CD4-positive, alpha-beta memory T cell (primary cell): ENCODE measurements at regions not wholly inside any gene's neighbourhood (a gene's known extent, or its start where the extent isn't known, plus 50 kb on each side); places are given as distances from the start of the nearest gene placed in this dataset.

ENCODE experiments used
- CTCF ChIA-PET: fragments of 350-600 bp; sonication (Branson Sonifier 250); formaldehyde crosslinking; loops from one replicate; lab custom pipeline; 2021; ENCODE audit warnings: inconsistent platforms; ENCODE audit not compliant: partially characterized antibody; lab: Charles Lee
- POLR2A ChIA-PET: fragments of 350-600 bp; sonication (Branson Sonifier 250); formaldehyde crosslinking; loops from one replicate; lab custom pipeline; 2021; ENCODE audit not compliant: partially characterized antibody; lab: Charles Lee
- DNase-seq, 5 donors: peaks; one replicate each; pipeline versions ENCODE4 v3.0.0 to v3.0.0-alpha.2; 2020 to 2022; ENCODE audit warnings: mixed read lengths in 1 of 5
- H3K27ac ChIP-seq: one replicate; pipeline ENCODE4 v1.7.0; 2013; ENCODE audit warnings: low read depth, low read length
- H3K27me3 ChIP-seq: 2 replicates; pipeline ENCODE4 v1.7.0; 2013; ENCODE audit warnings: mild to moderate bottlenecking, low read length, moderate library complexity; ENCODE audit not compliant: insufficient read depth
- H3K36me3 ChIP-seq: 2 replicates; pipeline ENCODE4 v1.7.0; 2013; ENCODE audit warnings: mild to moderate bottlenecking, low read length, moderate library complexity; ENCODE audit not compliant: insufficient read depth
- H3K4me1 ChIP-seq: 2 replicates; pipeline ENCODE4 v1.7.0; 2013; ENCODE audit warnings: mild to moderate bottlenecking, low read length, moderate library complexity; ENCODE audit not compliant: insufficient read depth
- H3K4me3 ChIP-seq, 2 donors: one replicate each; pipeline ENCODE4 v1.7.0; 2013; ENCODE audit warnings: low read length in 2 of 2, mild to moderate bottlenecking in 1 of 2
- H3K9me3 ChIP-seq, 2 donors: one replicate each; pipeline ENCODE4 v1.7.0; 2013; ENCODE audit warnings: low read length in 2 of 2, control low read depth in 1 of 2; ENCODE audit not compliant: control insufficient read depth in 1 of 2
- H3K27ac Mint-ChIP-seq, 7 donors: one replicate each; pipeline ENCODE4 v1.8.0; 2020 to 2021; ENCODE audit warnings: mixed read lengths in 7 of 7, mild to moderate bottlenecking in 6 of 7, inconsistent platforms in 3 of 7, moderate library complexity in 3 of 7
- H3K27me3 Mint-ChIP-seq, 2 donors: one replicate each; pipeline ENCODE4 v1.8.0; 2020 to 2021; ENCODE audit warnings: mixed read lengths in 2 of 2
- H3K36me3 Mint-ChIP-seq, 2 donors: one replicate each; pipeline ENCODE4 v1.8.0; 2020 to 2021; ENCODE audit warnings: mixed read lengths in 2 of 2, inconsistent platforms in 1 of 2, mild to moderate bottlenecking in 1 of 2
- H3K4me1 Mint-ChIP-seq, 4 donors: one replicate each; pipeline ENCODE4 v1.8.0; 2020 to 2021; ENCODE audit warnings: mixed read lengths in 4 of 4, mild to moderate bottlenecking in 1 of 4
- H3K4me3 Mint-ChIP-seq, 8 donors: one replicate each; pipeline ENCODE4 v1.8.0; 2020 to 2021; ENCODE audit warnings: mixed read lengths in 8 of 8, mild to moderate bottlenecking in 7 of 8, moderate library complexity in 6 of 8, inconsistent platforms in 3 of 8
- H3K9me3 Mint-ChIP-seq, 8 donors: one replicate each; pipeline ENCODE4 v1.8.0; 2020 to 2021; ENCODE audit warnings: mixed read lengths in 8 of 8, mild to moderate bottlenecking in 5 of 8, inconsistent platforms in 3 of 8, moderate library complexity in 1 of 8
- intact Hi-C: fragments of 100-400 bp; cut with micrococcal nuclease; formaldehyde crosslinking; loops from one replicate; pipeline ENCODE4 v1.15.1; 2023

GRCh38 chr3:162670181-162670580 lies 1173.6 kb downstream of the OTOL1 start:
- DNase-seq, result peak in 1 of 5 donors; percentile 38
- intact Hi-C loops, result no loop called here
- H3K27me3 Mint-ChIP-seq, result no peaks in the 10 kb centered on the region
- no peaks in the 10 kb centered on the region for H3K27me3 ChIP-seq
- CTCF ChIA-PET, result no interaction called here
- no peaks in the 10 kb centered on the region for H3K36me3 Mint-ChIP-seq
- no peak overlapping the region for H3K27ac ChIP-seq
- H3K4me3 Mint-ChIP-seq, result no peak overlapping the region
- H3K4me1 ChIP-seq, result no peaks in the 10 kb centered on the region
- H3K9me3 Mint-ChIP-seq, result peaks cover 0 to 4% (median under 1%) of the 10 kb centered on the region in 8 donors
- no peaks in the 10 kb centered on the region for H3K4me1 Mint-ChIP-seq
- POLR2A ChIA-PET, result no interaction called here
- no peak overlapping the region for H3K27ac Mint-ChIP-seq
- H3K36me3 ChIP-seq, result no peaks in the 10 kb centered on the region
- no peak overlapping the region for H3K4me3 ChIP-seq
- no peaks in the 10 kb centered on the region for H3K9me3 ChIP-seq

DNA sequence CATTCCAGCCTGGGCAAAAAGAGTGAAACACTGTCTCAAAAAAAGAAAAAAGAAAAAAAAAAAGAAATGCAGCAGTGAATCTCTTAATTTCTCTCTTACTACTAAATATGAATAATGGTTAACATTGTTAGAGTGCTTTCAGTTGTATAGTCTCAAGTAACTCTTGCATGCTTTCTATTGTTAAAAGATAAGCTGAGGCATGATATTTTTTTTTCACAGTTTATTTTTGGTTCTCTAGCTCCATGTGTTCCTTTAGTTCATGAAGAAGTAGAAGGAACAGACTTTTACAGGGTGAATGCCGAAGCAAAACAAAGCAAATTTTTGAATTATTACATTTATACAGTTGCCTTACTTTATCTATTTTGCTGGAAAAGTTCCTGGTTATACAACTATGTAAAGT lies 1180.9 kb downstream of the OTOL1 start:
- Histone ChIP-seq H3K27me3 (no peaks in the 10 kb centered on the region), H3K27ac (no peak overlapping the region), H3K36me3 (no peaks in the 10 kb centered on the region), H3K9me3 (no peaks in the 10 kb centered on the region), H3K4me1 (no peaks in the 10 kb centered on the region), H3K4me3 (no peak overlapping the region)
- peaks cover 0 to 5% (median 0%) of the 10 kb centered on the region in 8 donors for H3K9me3 Mint-ChIP-seq
- intact Hi-C loops, result no loop called here
- ChIA-PET POLR2A (no interaction called here), CTCF (interaction anchor here (1.2 kb wide), 1 partner anchor 11 kb away, joined by 3 read pairs; no protein-coding TSS in a partner anchor)
- no peaks in the 10 kb centered on the region for H3K36me3 Mint-ChIP-seq
- H3K4me3 Mint-ChIP-seq, result no peak overlapping the region
- no peaks in the 10 kb centered on the region for H3K27me3 Mint-ChIP-seq
- H3K27ac Mint-ChIP-seq, result no peak overlapping the region
- H3K4me1 Mint-ChIP-seq, result no peaks in the 10 kb centered on the region
- no peak for DNase-seq

DNA sequence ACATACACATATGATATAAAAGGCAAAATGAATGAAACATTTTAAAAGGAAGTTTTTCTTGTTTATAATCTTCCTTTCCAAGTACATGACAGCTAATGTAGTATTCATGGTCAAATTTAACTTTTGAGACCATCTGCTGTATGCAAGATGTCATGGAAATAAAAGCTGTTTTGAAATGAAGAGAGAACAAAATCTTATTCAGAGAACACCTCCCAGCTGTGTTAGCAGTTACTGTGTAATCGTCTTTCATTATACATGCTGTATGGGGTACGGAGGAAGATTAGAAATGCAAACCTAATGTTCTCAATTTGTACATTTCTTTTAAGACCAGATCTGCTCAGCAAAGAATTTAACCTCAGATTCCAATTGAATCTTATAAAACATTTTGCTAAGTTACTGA lies 1182.3 kb downstream of the OTOL1 start:
- Histone ChIP-seq H3K27ac (no peak overlapping the region), H3K4me1 (no peaks in the 10 kb centered on the region), H3K9me3 (no peaks in the 10 kb centered on the region), H3K27me3 (no peaks in the 10 kb centered on the region), H3K36me3 (no peaks in the 10 kb centered on the region), H3K4me3 (no peak overlapping the region)
- POLR2A ChIA-PET, result no interaction called here
- no peak for DNase-seq
- CTCF ChIA-PET, result no interaction called here
- Mint-ChIP-seq H3K36me3 (no peaks in the 10 kb centered on the region), H3K4me3 (no peak overlapping the region), H3K4me1 (no peaks in the 10 kb centered on the region), H3K27ac (no peak overlapping the region), H3K27me3 (no peaks in the 10 kb centered on the region), H3K9me3 (peaks cover 0 to 5% (median 0%) of the 10 kb centered on the region in 8 donors)
- intact Hi-C loops, result no loop called here

- ChIA-PET POLR2A (no interaction called here), CTCF (no interaction called here)
- no peaks in the 10 kb centered on the region for H3K36me3 ChIP-seq
- no peak overlapping the region for H3K4me3 Mint-ChIP-seq
- peaks cover 0 to 10% (median 0%) of the 10 kb centered on the region in 8 donors for H3K9me3 Mint-ChIP-seq
- no peaks in the 10 kb centered on the region for H3K4me1 ChIP-seq
- intact Hi-C loops, result no loop called here
- no peak overlapping the region for H3K4me3 ChIP-seq
- DNase-seq, result no peak
- no peaks in the 10 kb centered on the region for H3K27me3 ChIP-seq
- no peaks in the 10 kb centered on the region for H3K36me3 Mint-ChIP-seq
- H3K27me3 Mint-ChIP-seq, result no peaks in the 10 kb centered on the region
- H3K4me1 Mint-ChIP-seq, result no peaks in the 10 kb centered on the region
- H3K27ac ChIP-seq, result no peak overlapping the region
- no peak overlapping the region for H3K27ac Mint-ChIP-seq
- no peaks in the 10 kb centered on the region for H3K9me3 ChIP-seq
Measured at GRCh38 chr3:162684260-162684659, 1187.7 kb downstream of the OTOL1 start.

DNA sequence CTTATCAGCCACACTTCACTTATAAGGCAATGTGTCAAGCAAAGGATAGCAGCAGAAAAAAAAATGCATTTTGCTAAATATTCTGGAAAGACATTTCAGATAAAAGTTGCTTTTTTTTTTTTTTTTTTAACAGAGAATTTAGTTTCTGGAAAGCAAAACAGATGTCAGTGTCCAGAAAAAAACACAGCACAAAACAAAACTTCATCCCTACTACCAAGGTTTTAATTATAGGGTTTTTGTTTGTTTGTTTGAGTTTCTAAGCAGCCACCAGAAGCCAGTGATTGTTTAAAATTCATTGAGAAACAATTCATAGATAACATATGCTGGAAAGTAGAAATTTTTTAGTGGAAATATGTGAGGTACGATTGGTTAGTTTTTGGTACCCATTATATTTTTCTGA lies 1202.7 kb downstream of the OTOL1 start:
- H3K4me1 ChIP-seq, result no peaks in the 10 kb centered on the region
- CTCF ChIA-PET, result no interaction called here
- Mint-ChIP-seq H3K4me3 (no peak overlapping the region), H3K36me3 (no peaks in the 10 kb centered on the region), H3K4me1 (no peaks in the 10 kb centered on the region), H3K27me3 (no peaks in the 10 kb centered on the region), H3K9me3 (peaks cover 0 to 4% (median 0%) of the 10 kb centered on the region in 8 donors), H3K27ac (no peak overlapping the region)
- peaks cover 0 to 3% of the 10 kb centered on the region in 2 donors for H3K9me3 ChIP-seq
- intact Hi-C loops, result no loop called here
- no peak overlapping the region for H3K27ac ChIP-seq
- H3K27me3 ChIP-seq, result no peaks in the 10 kb centered on the region
- no peaks in the 10 kb centered on the region for H3K36me3 ChIP-seq
- DNase-seq, result no peak
- POLR2A ChIA-PET, result no interaction called here
- H3K4me3 ChIP-seq, result no peak overlapping the region

DNA sequence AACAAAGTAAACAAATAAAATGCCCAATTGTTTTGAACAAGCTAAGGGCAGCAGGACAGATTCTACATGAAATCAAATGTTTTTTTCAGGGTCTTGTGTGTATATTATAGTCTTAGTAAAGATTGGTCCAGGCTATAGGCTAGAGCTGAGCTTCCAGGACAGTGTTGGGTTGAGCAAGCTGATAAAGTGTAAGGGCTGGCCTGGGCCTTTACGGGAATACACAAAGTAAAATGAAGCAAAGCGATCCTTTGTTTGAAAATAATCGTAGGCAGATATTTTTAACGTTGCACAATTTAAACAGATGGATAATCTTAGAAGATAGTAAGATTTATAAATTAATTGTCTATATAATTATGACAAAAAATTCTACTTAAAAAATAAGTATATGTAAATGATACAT lies 1204.6 kb downstream of the OTOL1 start:
- H3K27me3 ChIP-seq, result no peaks in the 10 kb centered on the region
- H3K4me1 ChIP-seq, result no peaks in the 10 kb centered on the region
- DNase-seq, result no peak
- intact Hi-C loops, result no loop called here
- H3K36me3 ChIP-seq, result no peaks in the 10 kb centered on the region
- POLR2A ChIA-PET, result no interaction called here
- Mint-ChIP-seq H3K27me3 (no peaks in the 10 kb centered on the region), H3K4me3 (no peak overlapping the region), H3K27ac (no peak overlapping the region), H3K9me3 (peaks cover 0 to 4% (median 0%) of the 10 kb centered on the region in 8 donors), H3K4me1 (no peaks in the 10 kb centered on the region), H3K36me3 (no peaks in the 10 kb centered on the region)
- H3K4me3 ChIP-seq, result no peak overlapping the region
- peaks cover 0 to 3% of the 10 kb centered on the region in 2 donors for H3K9me3 ChIP-seq
- CTCF ChIA-PET, result no interaction called here
- no peak overlapping the region for H3K27ac ChIP-seq

DNA sequence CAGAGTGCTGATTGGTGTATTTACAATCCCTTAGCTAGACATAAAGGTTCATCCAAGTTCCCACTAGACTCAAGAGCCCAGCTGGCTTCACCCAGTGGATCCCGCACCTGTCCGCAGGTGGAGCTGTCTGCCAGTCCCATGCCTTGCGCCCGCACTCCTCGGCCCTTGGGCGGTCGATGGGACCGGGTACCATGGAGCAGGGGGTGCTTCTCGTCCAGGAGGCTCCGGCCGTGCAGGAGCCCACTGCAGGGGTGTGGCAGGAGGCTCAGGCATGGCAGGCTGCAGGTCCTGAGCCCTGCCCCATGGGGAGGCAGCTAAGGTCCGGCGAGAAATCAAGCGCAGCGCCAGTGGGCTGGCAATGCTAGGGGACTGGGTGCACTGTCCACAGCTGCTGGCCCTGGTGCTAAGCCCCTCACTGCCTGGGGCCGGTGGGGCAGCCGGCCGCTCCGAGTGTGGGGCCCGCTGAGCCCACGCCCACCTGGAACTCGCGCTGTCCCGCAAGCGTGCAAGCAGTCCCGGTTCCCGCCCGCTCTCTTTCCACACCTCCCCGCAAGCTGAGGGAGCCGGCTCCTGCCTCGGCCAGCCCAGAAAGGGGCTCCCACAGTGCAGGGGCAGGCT lies 1206.3 kb downstream of the OTOL1 start:
- no peak overlapping the region for H3K4me3 ChIP-seq
- H3K9me3 ChIP-seq, result peaks cover 0 to 3% of the 10 kb centered on the region in 2 donors
- no peak overlapping the region for H3K27ac ChIP-seq
- ChIA-PET POLR2A (no interaction called here), CTCF (no interaction called here)
- H3K27me3 ChIP-seq, result no peaks in the 10 kb centered on the region
- no peaks in the 10 kb centered on the region for H3K4me1 Mint-ChIP-seq
- no peaks in the 10 kb centered on the region for H3K4me1 ChIP-seq
- DNase-seq, result peak in 1 of 5 donors; percentile 27
- H3K27me3 Mint-ChIP-seq, result no peaks in the 10 kb centered on the region
- intact Hi-C loops, result no loop called here
- H3K4me3 Mint-ChIP-seq, result no peak overlapping the region
- H3K36me3 Mint-ChIP-seq, result no peaks in the 10 kb centered on the region
- H3K27ac Mint-ChIP-seq, result no peak overlapping the region
- peaks cover 0 to 4% (median 0%) of the 10 kb centered on the region in 8 donors for H3K9me3 Mint-ChIP-seq
- no peaks in the 10 kb centered on the region for H3K36me3 ChIP-seq
